B cell (primary cell): ENCODE measurements at regions not wholly inside any gene's neighbourhood (a gene's known extent, or its start where the extent isn't known, plus 50 kb on each side); places are given as distances from the start of the nearest gene placed in this dataset.

Experiments
- ATAC-seq: fragments of 200-7000 bp; cut with Tn5 transposase; one replicate; pipeline ENCODE4 v1.10.0; 2021; ENCODE audit warnings: low read depth, mild to moderate bottlenecking, moderate number of reproducible peaks, moderate library complexity
- CTCF ChIA-PET: fragments of 350-600 bp; sonication (Branson Sonifier 250); formaldehyde crosslinking; loops from one replicate; lab custom pipeline; 2021; ENCODE audit warnings: antibody characterized with exemption, inconsistent platforms; lab: Charles Lee
- POLR2A ChIA-PET: fragments of 350-600 bp; sonication (Branson Sonifier 250); formaldehyde crosslinking; loops from one replicate; lab custom pipeline; 2021; ENCODE audit warnings: antibody characterized with exemption; lab: Charles Lee
- DNase-seq: peaks from one replicate; pipeline ENCODE4 v3.0.0; 2013
- H2AFZ ChIP-seq: 2 replicates; pipeline ENCODE4 v1.6.1; 2012; ENCODE audit warnings: mild to moderate bottlenecking, low read depth, low read length; ENCODE audit not compliant: insufficient read depth, poor library complexity, severe bottlenecking
- H3K27ac ChIP-seq, 2 donors: 1 replicate in 1 of 2; 2 replicates in 1 of 2; pipeline ENCODE4 v1.5.1; 2012 to 2013; ENCODE audit warnings: low read length in 2 of 2, mild to moderate bottlenecking in 2 of 2, moderate library complexity in 1 of 2
- H3K27me3 ChIP-seq, 4 experiments: fragments of 200-600 bp in 1 of 4; sonication (generic) in 1 of 4; replicated peaks in 1 of 4; 1 replicate in 2 of 4; 2 replicates in 2 of 4; pipeline versions ENCODE4 v1.6.1 to v1.7.0; 2013 to 2016; ENCODE audit warnings: low read length in 3 of 4, mild to moderate bottlenecking in 2 of 4, mixed read lengths in 1 of 4, moderate library complexity in 1 of 4; ENCODE audit not compliant: insufficient read depth in 4 of 4, control insufficient read depth in 3 of 4; ENCODE audit errors: control extremely low read depth in 1 of 4
- H3K36me3 ChIP-seq, 2 experiments: replicated peaks in 1 of 2; 1 replicate in 1 of 2; 2 replicates in 1 of 2; pipeline versions ENCODE4 v1.6.1 to v1.7.1; 2013; ENCODE audit warnings: low read length in 1 of 2; ENCODE audit not compliant: insufficient read depth in 2 of 2, control insufficient read depth in 1 of 2; ENCODE audit errors: control extremely low read depth in 1 of 2, extremely low read depth in 1 of 2
- H3K4me1 ChIP-seq, 2 donors: fragments of 200-600 bp in 1 of 2; sonication (generic) in 1 of 2; 1 replicate in 1 of 2; 2 replicates in 1 of 2; pipeline versions ENCODE4 v1.5.1 to v1.6.1; 2013 to 2017; ENCODE audit warnings: low read length in 2 of 2; ENCODE audit not compliant: control insufficient read depth in 2 of 2, insufficient read depth in 2 of 2
- H3K4me2 ChIP-seq: replicated peaks from 2 replicates; pipeline ENCODE3; 2012; ENCODE audit warnings: mild to moderate bottlenecking, low read depth, low read length; ENCODE audit not compliant: poor library complexity, severe bottlenecking
- H3K4me3 ChIP-seq, 5 experiments: fragments of 200-600 bp in 1 of 5; sonication (generic) in 1 of 5; 1 replicate in 3 of 5; 2 replicates in 2 of 5; pipeline versions ENCODE4 v1.5.1 to v1.7.0; 2011 to 2016; ENCODE audit warnings: low read length in 4 of 5, mild to moderate bottlenecking in 4 of 5, low read depth in 2 of 5, control low read depth in 1 of 5, moderate library complexity in 1 of 5; ENCODE audit not compliant: insufficient read depth in 1 of 5; ENCODE audit errors: control extremely low read depth in 1 of 5, extremely low read depth in 1 of 5
- H3K79me2 ChIP-seq: fragments of 200-600 bp; sonication (generic); one replicate; pipeline ENCODE4 v1.6.0; 2016; ENCODE audit warnings: low read length; ENCODE audit not compliant: control insufficient read depth, insufficient read depth
- H3K9ac ChIP-seq: fragments of 200-600 bp; sonication (generic); 2 replicates; pipeline ENCODE4 v1.6.1; 2017; ENCODE audit warnings: mild to moderate bottlenecking, low read length, moderate library complexity
- H3K9me3 ChIP-seq, 3 donors: one replicate each; pipeline versions ENCODE4 v1.6.1 to v1.7.1; 2013; ENCODE audit warnings: low read length in 2 of 3; ENCODE audit not compliant: control insufficient read depth in 2 of 3, insufficient read depth in 1 of 3; ENCODE audit errors: control extremely low read depth in 1 of 3
- H4K20me1 ChIP-seq: 2 replicates; pipeline ENCODE4 v1.6.0; 2012; ENCODE audit warnings: mild to moderate bottlenecking, low read length; ENCODE audit not compliant: insufficient read depth, control insufficient read depth, poor library complexity, severe bottlenecking
- H3K27ac Mint-ChIP-seq: one replicate; pipeline ENCODE4 v1.8.0; 2021; ENCODE audit warnings: mixed read lengths
- H3K27me3 Mint-ChIP-seq: one replicate; pipeline ENCODE4 v1.8.0; 2021; ENCODE audit warnings: mixed read lengths
- H3K4me1 Mint-ChIP-seq: one replicate; pipeline ENCODE4 v1.8.0; 2021; ENCODE audit warnings: mixed read lengths
- H3K4me3 Mint-ChIP-seq: one replicate; pipeline ENCODE4 v1.8.0; 2021; ENCODE audit warnings: mixed read lengths
- H3K9me3 Mint-ChIP-seq: one replicate; pipeline ENCODE4 v1.8.0; 2022; ENCODE audit warnings: mixed read lengths; ENCODE audit not compliant: insufficient read depth
- CTCF ChIP-seq: fragments of 200-600 bp; IDR thresholded peaks from one replicate; pipeline ENCODE4 v1.8.0; 2022; ENCODE audit warnings: antibody characterized with exemption, mild to moderate bottlenecking
- EZH2 ChIP-seq: IDR thresholded peaks from 2 replicates; pipeline ENCODE4 v1.6.1; 2012; ENCODE audit warnings: borderline replicate concordance, low read depth, mild to moderate bottlenecking, moderate library complexity, low read length; ENCODE audit not compliant: insufficient read depth, poor library complexity, severe bottlenecking
- WGBS: methylation state at CpG from one replicate; pipeline ENCODE4 v1.1.5; 2013; ENCODE audit warnings: missing lambda C conversion rate; ENCODE audit not compliant: insufficient coverage; 5-methylcytosine and 5-hydroxymethylcytosine counted together
- intact Hi-C: fragments of 100-400 bp; cut with micrococcal nuclease; formaldehyde crosslinking; loops from one replicate; pipeline ENCODE4 v1.10.0; 2022

DNA sequence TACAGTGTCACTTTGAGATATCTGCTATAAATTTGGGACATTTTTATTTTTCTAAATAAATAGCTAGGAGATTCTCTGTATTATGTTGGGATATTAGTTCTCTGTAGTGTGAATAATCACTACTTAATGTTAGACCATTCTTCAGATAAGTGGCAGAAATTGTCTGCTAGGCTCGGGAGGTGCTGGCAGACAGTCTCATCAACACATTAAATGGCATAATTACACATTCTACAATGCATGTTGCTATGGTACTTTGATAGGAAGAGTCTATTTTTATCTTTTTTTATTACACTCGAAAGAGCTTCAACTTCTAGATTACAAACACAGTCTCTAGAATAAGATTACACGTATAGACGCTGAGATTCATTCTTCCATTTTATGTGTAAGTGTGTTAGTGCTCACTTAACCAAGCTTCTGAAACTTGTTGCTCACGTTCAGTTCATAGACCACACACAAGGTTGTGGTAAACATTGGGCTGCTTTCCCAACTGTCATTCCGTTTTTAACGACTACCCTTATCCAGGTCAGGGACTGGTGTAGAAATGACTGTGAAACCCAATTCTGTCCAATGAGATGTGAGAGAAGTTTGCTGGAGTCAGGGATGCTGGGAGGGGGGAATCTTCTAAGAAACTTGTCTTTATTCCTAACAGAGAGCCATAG lies 78.6 kb downstream of the TPBG start:
- Histone ChIP-seq H3K27me3 (no peaks in the 10 kb centered on the region), H3K9me3 (no peaks in the 10 kb centered on the region), H3K27ac (no peak overlapping the region), H3K36me3 (no peaks in the 10 kb centered on the region), H4K20me1 (no peaks in the 10 kb centered on the region), H3K4me3 (no peak overlapping the region), H2AFZ (no peak overlapping the region), H3K9ac (no peak overlapping the region), H3K4me2 (no peak overlapping the region), H3K4me1 (no peaks in the 10 kb centered on the region), H3K79me2 (no peaks in the 10 kb centered on the region)
- WGBS = 100% methylated on average over 2 of the region's 7 CpGs
- DNase-seq = no peak
- Mint-ChIP-seq H3K9me3 (no peaks in the 10 kb centered on the region), H3K27ac (no peak overlapping the region), H3K4me1 (no peaks in the 10 kb centered on the region), H3K27me3 (no peaks in the 10 kb centered on the region), H3K4me3 (no peak overlapping the region)
- intact Hi-C loops = no loop called here
- ATAC-seq = no peak
- CTCF ChIA-PET = no interaction called here
- POLR2A ChIA-PET = no interaction called here
- no peak for TF ChIP-seq EZH2
- no peak for TF ChIP-seq CTCF

- Histone ChIP-seq H3K79me2 (no peaks in the 10 kb centered on the region), H3K27me3 (no peaks in the 10 kb centered on the region), H3K36me3 (no peaks in the 10 kb centered on the region), H3K9ac (no peak overlapping the region), H3K27ac (no peak overlapping the region), H3K4me2 (no peak overlapping the region), H3K4me1 (no peaks in the 10 kb centered on the region), H2AFZ (no peak overlapping the region), H3K9me3 (peaks cover 0 to 11% (median 0%) of the 10 kb centered on the region in 3 donors), H3K4me3 (no peak overlapping the region), H4K20me1 (no peaks in the 10 kb centered on the region)
- Mint-ChIP-seq H3K27ac (no peak overlapping the region), H3K4me1 (no peaks in the 10 kb centered on the region), H3K9me3 (no peaks in the 10 kb centered on the region), H3K27me3 (no peaks in the 10 kb centered on the region), H3K4me3 (no peak overlapping the region)
- ChIA-PET POLR2A (no interaction called here), CTCF (no interaction called here)
- no peak for ATAC-seq
- intact Hi-C loops = no loop called here
- no peak for DNase-seq
- no peak for TF ChIP-seq CTCF
- TF ChIP-seq EZH2 = no peak
Measured at GRCh38 chr6:82458147-82458546, 94.5 kb downstream of the TPBG start.
